ENCODE measurements at regions not wholly inside any gene's neighbourhood (a gene's known extent, or its start where the extent isn't known, plus 50 kb on each side); places are given as distances from the start of the nearest gene placed in this dataset.

- DNase-seq = no peak
Observed at GRCh38 chr21:38165466-38166172, 91.2 kb upstream of the KCNJ15 start.

GRCh38 chr21:38166173-38166535 is 90.6 kb upstream of the KCNJ15 start:
- DNase-seq = no peak

- DNase-seq = no peak
Observed at GRCh38 chr21:38167345-38167744, 89.4 kb upstream of the KCNJ15 start.

- no peak for DNase-seq
Observed at GRCh38 chr21:38170283-38170682, 86.5 kb upstream of the KCNJ15 start.

GRCh38 chr21:38170704-38171682 is 85.8 kb upstream of the KCNJ15 start:
- no peak for DNase-seq

GRCh38 chr21:38171723-38172344 is 85.0 kb upstream of the KCNJ15 start:
- no peak for DNase-seq

GRCh38 chr21:38173276-38174035 is 83.3 kb upstream of the KCNJ15 start:
- no peak for DNase-seq

- DNase-seq = no peak
Observed at GRCh38 chr21:38175306-38175705, 81.5 kb upstream of the KCNJ15 start.

- DNase-seq = no peak
Observed at GRCh38 chr21:38177919-38178652, 78.7 kb upstream of the KCNJ15 start.

GRCh38 chr21:38178653-38179470 is 77.9 kb upstream of the KCNJ15 start:
- no peak for DNase-seq

- no peak for DNase-seq
Observed at GRCh38 chr21:38179511-38179910, 77.3 kb upstream of the KCNJ15 start.

- no peak for DNase-seq
Observed at GRCh38 chr21:38181096-38181495, 75.7 kb upstream of the KCNJ15 start.

- no peak for DNase-seq
Observed at GRCh38 chr21:38182370-38182985, 74.3 kb upstream of the KCNJ15 start.

GRCh38 chr21:38183961-38184360 is 72.8 kb upstream of the KCNJ15 start:
- DNase-seq = no peak

GRCh38 chr21:38186661-38187270 is 70.0 kb upstream of the KCNJ15 start:
- DNase-seq = no peak

GRCh38 chr21:38188037-38188436 is 68.8 kb upstream of the KCNJ15 start:
- DNase-seq = no peak

- no peak for DNase-seq
Observed at GRCh38 chr21:38196036-38196435, 60.8 kb upstream of the KCNJ15 start.

- no peak for DNase-seq
Observed at GRCh38 chr21:38202811-38203210, 54.0 kb upstream of the KCNJ15 start.

- no peak for DNase-seq
Observed at GRCh38 chr21:38203229-38203628, 53.6 kb upstream of the KCNJ15 start.

GRCh38 chr21:38205940-38206339 is 50.9 kb upstream of the KCNJ15 start:
- DNase-seq = no peak

Data from stimulated activated CD4-positive, alpha-beta T cell treated with anti-CD3 and anti-CD28 coated beads, Interleukin-1b, Interleukin-23, amount 100 ng/mL, for 48 hours (primary cell).